ENCODE measurements at regions not wholly inside any gene's neighbourhood (a gene's known extent, or its start where the extent isn't known, plus 50 kb on each side); places are given as distances from the start of the nearest gene placed in this dataset.

- TF ChIP-seq CTCF (conservative IDR thresholded peaks at IDR 0.05; ENCODE audit: low read length) (no peak), EZH2phosphoT487 (IDR thresholded peaks at IDR 0.05; ENCODE audit: borderline replicate concordance, low read depth, low read length) (no peak)
These were observed 95.9 kb upstream of the ZFHX3 start for GRCh38 chr16:73143576-73144422.

Data from OCI-LY7 (cell line).